DMS153 treated with DMSO at 0.1 percent for 48 hours (cell line): ENCODE measurements at regions not wholly inside any gene's neighbourhood (a gene's known extent, or its start where the extent isn't known, plus 50 kb on each side); places are given as distances from the start of the nearest gene placed in this dataset.

ENCODE experiments used
- DNase-seq: peaks from one replicate; lab custom pipeline; 2025; ENCODE audit not compliant: unreplicated experiment; lab: John Stamatoyannopoulos, UW

- DNase-seq: no peak
Observed at GRCh38 chr13:31081316-31081715, 80.4 kb downstream of the HSPH1 start.

GRCh38 chr13:31074756-31075155 lies 86.9 kb downstream of the HSPH1 start:
- DNase-seq: no peak

GRCh38 chr13:31073859-31074718 lies 87.6 kb downstream of the HSPH1 start:
- no peak for DNase-seq

GRCh38 chr13:31072041-31072440 lies 89.7 kb downstream of the HSPH1 start:
- DNase-seq: no peak

GRCh38 chr13:31069808-31070534 lies 91.7 kb downstream of the HSPH1 start:
- DNase-seq: no peak

GRCh38 chr13:31068119-31068423 lies 93.6 kb downstream of the HSPH1 start:
- DNase-seq: no peak

GRCh38 chr13:31067416-31068118 lies 94.1 kb downstream of the HSPH1 start:
- no peak for DNase-seq

GRCh38 chr13:31064636-31065035 lies 97.1 kb downstream of the HSPH1 start:
- no peak for DNase-seq

- DNase-seq: no peak
Observed at GRCh38 chr13:31063772-31064171, 97.9 kb downstream of the HSPH1 start.

GRCh38 chr13:31060655-31061054 lies 101.0 kb downstream of the HSPH1 start:
- DNase-seq: no peak

GRCh38 chr13:31060220-31060619 lies 101.5 kb downstream of the HSPH1 start:
- DNase-seq: no peak

GRCh38 chr13:31057403-31058033 lies 104.2 kb downstream of the HSPH1 start:
- no peak for DNase-seq

GRCh38 chr13:31056644-31057271 lies 104.9 kb downstream of the HSPH1 start:
- no peak for DNase-seq

GRCh38 chr13:31055589-31055988 lies 106.1 kb downstream of the HSPH1 start:
- no peak for DNase-seq

- DNase-seq: no peak
Observed at GRCh38 chr13:31054632-31055031, 107.1 kb downstream of the HSPH1 start.

- DNase-seq: no peak
Observed at GRCh38 chr13:31053896-31054295, 107.8 kb downstream of the HSPH1 start.

GRCh38 chr13:31053091-31053490 lies 108.6 kb downstream of the HSPH1 start:
- no peak for DNase-seq

GRCh38 chr13:31052478-31052877 lies 109.2 kb downstream of the HSPH1 start:
- no peak for DNase-seq

GRCh38 chr13:31051999-31052398 lies 109.7 kb downstream of the HSPH1 start:
- no peak for DNase-seq

- no peak for DNase-seq
Observed at GRCh38 chr13:31050486-31051400, 111.0 kb downstream of the HSPH1 start.
